GM12878 (cell line): ENCODE measurements at regions not wholly inside any gene's neighbourhood (a gene's known extent, or its start where the extent isn't known, plus 50 kb on each side); places are given as distances from the start of the nearest gene placed in this dataset.

Source experiments
- ATAC-seq: fragments of 200-7000 bp; cut with Tn5 transposase; 3 replicates; pipeline ENCODE4 v1.9.1; 2020; ENCODE audit warnings: mild to moderate bottlenecking, moderate library complexity
- BruUV-seq: library from RNA; stranded (reverse); fragments of 400-500 nt; replicated peaks from 2 replicates; lab custom pipeline; 2021; lab: Mats Ljungman, UMichigan
- CTCF ChIA-PET: fragments of 300-600 bp; sonication (Branson Sonifier 250); formaldehyde crosslinking; extraction: SDS; loops from one replicate; lab custom pipeline; 2021; ENCODE audit warnings: inconsistent platforms; lab: Yijun Ruan, JAX
- POLR2A ChIA-PET: fragments of 350-600 bp; formaldehyde crosslinking; extraction: SDS; loops from one replicate; lab custom pipeline; 2021; ENCODE audit warnings: inconsistent platforms; lab: Charles Lee
- RAD21 ChIA-PET: fragments of 300-600 bp; sonication (Branson Sonifier 250); formaldehyde crosslinking; loops from one replicate; lab custom pipeline; 2023; ENCODE audit warnings: antibody characterized with exemption; ENCODE audit not compliant: unreplicated experiment; lab: Charles Lee
- SMC1A ChIA-PET: fragments of 300-600 bp; sonication (Branson Sonifier 250); formaldehyde crosslinking; loops from one replicate; lab custom pipeline; 2023; ENCODE audit not compliant: unreplicated experiment, uncharacterized antibody; lab: Charles Lee
- DNase-seq: peaks from one replicate; pipeline ENCODE4 v3.0.0-alpha.2; 2011; ENCODE audit warnings: low read depth, low spot score
- FAIRE-seq: peaks from 3 replicates; lab custom pipeline; 2011; peaks lifted over from hg19 to GRCh38; lab: Jason Lieb, UNC
- H2AFZ ChIP-seq: 2 replicates; pipeline ENCODE4 v1.6.0; 2011; ENCODE audit warnings: low read depth, low read length, control low read depth; ENCODE audit not compliant: control insufficient read depth
- H3K27ac ChIP-seq: 2 replicates; pipeline ENCODE4 v1.5.1; 2011; ENCODE audit warnings: control low read depth; ENCODE audit not compliant: control insufficient read depth, insufficient read depth
- H3K27me3 ChIP-seq, 2 experiments: replicated peaks in 1 of 2; 2 replicates each; pipeline versions ENCODE4 v1.6.0 to v1.6.1; 2011; ENCODE audit warnings: low read length in 1 of 2; ENCODE audit not compliant: control insufficient read depth in 2 of 2, insufficient read depth in 2 of 2
- H3K36me3 ChIP-seq, 2 experiments: 2 replicates each; pipeline ENCODE4 v1.5.1; 2011; ENCODE audit warnings: low read length in 1 of 2; ENCODE audit not compliant: control insufficient read depth in 2 of 2, insufficient read depth in 2 of 2
- H3K4me1 ChIP-seq: 2 replicates; pipeline ENCODE4 v1.6.1; 2011; ENCODE audit warnings: mild to moderate bottlenecking, low read length, moderate library complexity, mixed read lengths; ENCODE audit not compliant: control insufficient read depth, insufficient read depth
- H3K4me2 ChIP-seq: 2 replicates; pipeline ENCODE4 v1.6.0; 2011; ENCODE audit warnings: control low read depth; ENCODE audit not compliant: control insufficient read depth, insufficient read depth
- H3K4me3 ChIP-seq: fragments of 200-600 bp; sonication (generic); 2 replicates; pipeline ENCODE4 v1.5.1; 2016
- H3K79me2 ChIP-seq: 2 replicates; pipeline ENCODE4 v1.6.0; 2011; ENCODE audit warnings: low read length; ENCODE audit not compliant: control insufficient read depth, insufficient read depth
- H3K9ac ChIP-seq: 2 replicates; pipeline ENCODE4 v1.8.0; 2011; ENCODE audit warnings: low read length, control low read depth, mixed read lengths; ENCODE audit not compliant: control insufficient read depth, insufficient read depth
- H3K9me3 ChIP-seq: replicated peaks from 3 replicates; pipeline ENCODE4 v1.5.1; 2011; ENCODE audit warnings: mild to moderate bottlenecking, low read length; ENCODE audit not compliant: control insufficient read depth, insufficient read depth
- H4K20me1 ChIP-seq: 2 replicates; pipeline ENCODE4 v1.6.0; 2011; ENCODE audit not compliant: control insufficient read depth, insufficient read depth
- EED ChIP-seq: sonication (generic); IDR thresholded peaks from 2 replicates; pipeline ENCODE4 v1.6.1; 2016; ENCODE audit warnings: antibody characterized with exemption, low read depth
- JUND ChIP-seq: IDR thresholded peaks from 2 replicates; pipeline ENCODE4 v1.6.1; 2012; ENCODE audit warnings: low read depth, mild to moderate bottlenecking, low read length, improper control_type of control experiment, moderate library complexity
- NFYA ChIP-seq: IDR thresholded peaks from 2 replicates; pipeline ENCODE4 v1.6.1; 2011; ENCODE audit warnings: low read depth, mild to moderate bottlenecking, low read length, improper control_type of control experiment, borderline replicate concordance
- RAD51 ChIP-seq: fragments of 450-650 bp; IDR thresholded peaks from 2 replicates; pipeline ENCODE4 v1.6.1; 2016; ENCODE audit warnings: moderate library complexity, mild to moderate bottlenecking, inconsistent platforms
- RBBP5 ChIP-seq: fragments of 200-600 bp; sonication (generic); conservative IDR thresholded peaks from 2 replicates; pipeline ENCODE4 v1.6.1; 2016
- SMARCA5 ChIP-seq: fragments of 450-650 bp; IDR thresholded peaks from 2 replicates; pipeline ENCODE4 v1.6.1; 2017; ENCODE audit warnings: mild to moderate bottlenecking
- SREBF1 ChIP-seq: IDR thresholded peaks from 2 replicates; pipeline ENCODE4 v1.6.1; 2012; ENCODE audit warnings: mild to moderate bottlenecking, low read length
- TCF7 ChIP-seq: IDR thresholded peaks from 2 replicates; pipeline ENCODE4 v1.6.1; 2014; ENCODE audit warnings: antibody characterized with exemption, borderline replicate concordance
- WRNIP1 ChIP-seq: IDR thresholded peaks from 2 replicates; pipeline ENCODE4 v1.6.1; 2011; ENCODE audit warnings: low read depth, low read length, improper control_type of control experiment, borderline replicate concordance
- ZNF384 ChIP-seq: IDR thresholded peaks from 2 replicates; pipeline ENCODE4 v1.6.1; 2012; ENCODE audit warnings: low read depth, mild to moderate bottlenecking, low read length, improper control_type of control experiment, borderline replicate concordance
- WGBS: methylation state at CpG from one replicate; pipeline ENCODE4 v1.1.6; 2016; ENCODE audit warnings: low lambda C conversion rate; ENCODE audit not compliant: insufficient replicate concordance, insufficient coverage; ENCODE audit errors: missing lambda C conversion rate; 5-methylcytosine and 5-hydroxymethylcytosine counted together
- in situ Hi-C: fragments of 300-500 bp; cut with MboI; formaldehyde crosslinking; loops from 9 replicates; pipeline ENCODE4 v1.14.3; 2018; ENCODE audit warnings: mixed read lengths
- intact Hi-C: fragments of 100-400 bp; cut with micrococcal nuclease; formaldehyde crosslinking; loops from one replicate; pipeline ENCODE4 v1.14.2; 2022; ENCODE audit not compliant: unreplicated experiment
- TF ChIP-seq, protein P1 (sequence below): fragments of 150-350 bp; IDR thresholded peaks from 2 replicates; pipeline ENCODE4 v1.6.1; 2014; ENCODE audit warnings: mild to moderate bottlenecking, low read depth, low read length

DNA sequence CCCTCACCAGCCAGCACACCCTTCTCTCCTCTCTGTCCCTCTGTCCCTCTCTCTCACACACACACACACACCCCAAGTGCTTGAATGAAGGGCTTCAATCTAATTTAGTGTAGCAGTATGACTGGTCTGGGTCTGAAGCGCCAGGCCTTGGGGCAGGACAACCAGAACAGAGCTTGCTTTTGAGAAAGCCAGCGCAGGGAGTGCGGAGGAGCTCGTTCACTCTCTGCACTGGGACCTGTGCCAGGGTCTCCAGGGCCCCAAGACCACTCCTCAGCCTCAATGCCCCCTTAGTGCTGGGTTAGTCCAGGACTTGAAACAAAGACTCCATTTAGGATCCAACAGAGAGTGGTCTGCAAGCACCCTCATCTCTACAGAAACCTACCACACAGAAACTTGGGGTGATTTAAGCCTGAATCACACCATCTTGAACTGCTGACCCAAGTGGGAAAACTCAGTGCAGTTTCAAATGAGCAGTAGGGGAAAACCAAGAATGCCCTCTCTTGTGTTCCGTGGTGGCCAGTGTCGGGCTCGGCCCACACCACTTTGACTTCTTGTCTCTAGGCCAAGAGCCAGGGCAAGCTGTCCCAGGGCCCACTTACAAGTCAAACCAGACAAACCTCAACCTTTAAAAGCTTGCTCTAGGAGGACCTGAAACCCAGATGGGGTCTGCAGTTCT lies 66.6 kb upstream of the WIPF1 start:
- Histone ChIP-seq H3K4me3 (no peak overlapping the region), H3K36me3 (no peaks in the 10 kb centered on the region), H3K79me2 (no peaks in the 10 kb centered on the region), H3K27me3 (no peaks in the 10 kb centered on the region; a peak in 1 of 4 replicates), H3K9me3 (no peaks in the 10 kb centered on the region), H3K27ac (no peak overlapping the region), H2AFZ (no peak overlapping the region), H3K4me2 (no peak overlapping the region), H4K20me1 (no peaks in the 10 kb centered on the region), H3K9ac (no peak overlapping the region), H3K4me1 (peaks cover 4% of the 10 kb centered on the region)
- SMC1A ChIA-PET = interaction anchor here (1.0 to 2.1 kb wide), 3 partner anchors 16 to 67 kb away, joined by 3 to 5 read pairs (median 4); partner anchors contain the start of gene WIPF1
- BruUV-seq = no TSS peak
- in situ Hi-C loops (no loop called here), intact Hi-C loops (no loop called here)
- TF ChIP-seq WRNIP1 = no peak
- TF ChIP-seq RAD51 = no peak
- no peak for TF ChIP-seq TCF7
- TF ChIP-seq EED = no peak
- no peak for TF ChIP-seq SREBF1
- TF ChIP-seq ZNF384 = no peak
- TF ChIP-seq NFYA = no peak
- TF ChIP-seq SMARCA5 = no peak
- TF ChIP-seq JUND = no peak
- no peak for TF ChIP-seq RBBP5
- TF ChIP-seq, protein P1, sequence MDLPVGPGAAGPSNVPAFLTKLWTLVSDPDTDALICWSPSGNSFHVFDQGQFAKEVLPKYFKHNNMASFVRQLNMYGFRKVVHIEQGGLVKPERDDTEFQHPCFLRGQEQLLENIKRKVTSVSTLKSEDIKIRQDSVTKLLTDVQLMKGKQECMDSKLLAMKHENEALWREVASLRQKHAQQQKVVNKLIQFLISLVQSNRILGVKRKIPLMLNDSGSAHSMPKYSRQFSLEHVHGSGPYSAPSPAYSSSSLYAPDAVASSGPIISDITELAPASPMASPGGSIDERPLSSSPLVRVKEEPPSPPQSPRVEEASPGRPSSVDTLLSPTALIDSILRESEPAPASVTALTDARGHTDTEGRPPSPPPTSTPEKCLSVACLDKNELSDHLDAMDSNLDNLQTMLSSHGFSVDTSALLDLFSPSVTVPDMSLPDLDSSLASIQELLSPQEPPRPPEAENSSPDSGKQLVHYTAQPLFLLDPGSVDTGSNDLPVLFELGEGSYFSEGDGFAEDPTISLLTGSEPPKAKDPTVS = no peak
- DNase-seq (no peak), FAIRE-seq (no peak), ATAC-seq (peak; percentile 57)
- 64% methylated on average over 7 of the region's 7 CpGs for WGBS
- POLR2A ChIA-PET = no interaction called here
- CTCF ChIA-PET = interaction anchor here (1.2 to 1.9 kb wide), 2 partner anchors 23 to 65 kb away, joined by 4 to 7 read pairs; no protein-coding TSS in a partner anchor
- RAD21 ChIA-PET = no interaction called here
